Vagina (tissue), 2 donors: ENCODE measurements at regions not wholly inside any gene's neighbourhood (a gene's known extent, or its start where the extent isn't known, plus 50 kb on each side); places are given as distances from the start of the nearest gene placed in this dataset.

Experiments used
- DNase-seq, 2 donors: peaks; one replicate each; pipeline ENCODE4 v3.0.0-alpha.2; 2017; ENCODE audit errors: extremely low spot score in 2 of 2
- H3K27ac ChIP-seq: fragments of 200-600 bp; sonication (generic); one replicate; pipeline ENCODE4 v1.5.1; 2019
- H3K27me3 ChIP-seq: fragments of 200-600 bp; sonication (generic); one replicate; pipeline ENCODE4 v1.5.1; 2019
- H3K36me3 ChIP-seq, 2 donors: fragments of 200-600 bp; sonication (generic); one replicate each; pipeline ENCODE4 v1.5.1; 2017 to 2019
- H3K4me1 ChIP-seq: fragments of 200-600 bp; sonication (generic); one replicate; pipeline ENCODE4 v1.5.1; 2019
- H3K4me3 ChIP-seq, 2 donors: fragments of 200-600 bp; sonication (generic); 1 replicate in 1 of 2; 2 replicates in 1 of 2; pipeline ENCODE4 v1.5.1; 2016 to 2019
- H3K9me3 ChIP-seq: fragments of 200-600 bp; sonication (generic); one replicate; pipeline ENCODE4 v1.5.1; 2019
- CTCF ChIP-seq, 3 experiments: fragments of 450-650 bp in 2 of 3; fragments of 200-600 bp in 1 of 3; sonication (generic) in 1 of 3; IDR thresholded peaks; one replicate each; pipeline ENCODE4 v1.5.1; 2017 to 2019; ENCODE audit warnings: antibody characterized with exemption in 3 of 3, mild to moderate bottlenecking in 2 of 3, moderate library complexity in 2 of 3
- POLR2A ChIP-seq, 2 donors: fragments of 450-650 bp; IDR thresholded peaks; one replicate each; pipeline ENCODE4 v1.6.1; 2017; ENCODE audit warnings: antibody characterized with exemption in 2 of 2, mild to moderate bottlenecking in 2 of 2, moderate library complexity in 2 of 2
- POLR2AphosphoS5 ChIP-seq, 2 donors: sonication (generic); formaldehyde crosslinking; IDR thresholded peaks; one replicate each; pipeline ENCODE4 v1.9.0; 2017; ENCODE audit warnings: antibody characterized with exemption in 2 of 2, mild to moderate bottlenecking in 2 of 2, low read depth in 1 of 2; ENCODE audit not compliant: insufficient read depth in 1 of 2
- intact Hi-C: fragments of 100-400 bp; cut with DNase I; formaldehyde crosslinking; loops from one replicate; pipeline ENCODE4 v1.15.1; 2023

GRCh38 chr2:58954880-58955385 is 713.8 kb upstream of the FANCL start:
- Histone ChIP-seq H3K4me1 (no peaks in the 10 kb centered on the region), H3K27me3 (no peaks in the 10 kb centered on the region), H3K4me3 (no peak overlapping the region), H3K9me3 (no peaks in the 10 kb centered on the region), H3K27ac (no peak overlapping the region), H3K36me3 (no peaks in the 10 kb centered on the region)
- intact Hi-C loops = no loop called here
- TF ChIP-seq CTCF (IDR thresholded peaks at IDR 0.05) (no peak), POLR2A (IDR thresholded peaks at IDR 0.05) (no peak), POLR2AphosphoS5 (IDR thresholded peaks at IDR 0.05; ENCODE audit: insufficient read depth in 1 of 2, low read depth in 1 of 2) (no peak)
- no peak for DNase-seq

- no peaks in the 10 kb centered on the region for H3K9me3 ChIP-seq
- H3K4me3 ChIP-seq = no peak overlapping the region
- no peak overlapping the region for H3K27ac ChIP-seq
- intact Hi-C loops = no loop called here
- H3K36me3 ChIP-seq = no peaks in the 10 kb centered on the region
- H3K27me3 ChIP-seq = no peaks in the 10 kb centered on the region
- no peak for DNase-seq
- H3K4me1 ChIP-seq = no peaks in the 10 kb centered on the region
- TF ChIP-seq POLR2AphosphoS5 (IDR thresholded peaks at IDR 0.05; ENCODE audit: insufficient read depth in 1 of 2, low read depth in 1 of 2) = no peak
- no peak for TF ChIP-seq CTCF (IDR thresholded peaks at IDR 0.05)
- TF ChIP-seq POLR2A (IDR thresholded peaks at IDR 0.05) = no peak
Observed at GRCh38 chr2:58951722-58952121, 710.6 kb upstream of the FANCL start.

GRCh38 chr2:58950795-58951462 is 709.8 kb upstream of the FANCL start:
- intact Hi-C loops = no loop called here
- Histone ChIP-seq H3K27ac (no peak overlapping the region), H3K36me3 (no peaks in the 10 kb centered on the region), H3K27me3 (no peaks in the 10 kb centered on the region), H3K4me3 (no peak overlapping the region), H3K4me1 (no peaks in the 10 kb centered on the region), H3K9me3 (no peaks in the 10 kb centered on the region)
- no peak for DNase-seq
- TF ChIP-seq POLR2AphosphoS5 (IDR thresholded peaks at IDR 0.05; ENCODE audit: insufficient read depth in 1 of 2, low read depth in 1 of 2) (no peak), POLR2A (IDR thresholded peaks at IDR 0.05) (no peak), CTCF (IDR thresholded peaks at IDR 0.05) (no peak)

GRCh38 chr2:58939388-58939787 is 698.3 kb upstream of the FANCL start:
- Histone ChIP-seq H3K4me1 (no peaks in the 10 kb centered on the region), H3K4me3 (no peak overlapping the region), H3K9me3 (no peaks in the 10 kb centered on the region), H3K36me3 (no peaks in the 10 kb centered on the region), H3K27ac (no peak overlapping the region), H3K27me3 (no peaks in the 10 kb centered on the region)
- TF ChIP-seq POLR2A (IDR thresholded peaks at IDR 0.05) (no peak), POLR2AphosphoS5 (IDR thresholded peaks at IDR 0.05; ENCODE audit: insufficient read depth in 1 of 2, low read depth in 1 of 2) (no peak), CTCF (IDR thresholded peaks at IDR 0.05) (no peak)
- intact Hi-C loops = loop anchor here (5.0 kb wide), 1 partner anchor 1282 kb away; no protein-coding TSS in a partner anchor
- DNase-seq = no peak

GRCh38 chr2:58938988-58939387 is 697.9 kb upstream of the FANCL start:
- Histone ChIP-seq H3K36me3 (no peaks in the 10 kb centered on the region), H3K27ac (no peak overlapping the region), H3K4me1 (no peaks in the 10 kb centered on the region), H3K4me3 (no peak overlapping the region), H3K9me3 (no peaks in the 10 kb centered on the region), H3K27me3 (no peaks in the 10 kb centered on the region)
- TF ChIP-seq POLR2A (IDR thresholded peaks at IDR 0.05) (no peak), POLR2AphosphoS5 (IDR thresholded peaks at IDR 0.05; ENCODE audit: insufficient read depth in 1 of 2, low read depth in 1 of 2) (no peak), CTCF (IDR thresholded peaks at IDR 0.05) (no peak)
- intact Hi-C loops = loop anchor here (5.0 kb wide), 1 partner anchor 1282 kb away; no protein-coding TSS in a partner anchor
- DNase-seq = no peak
